ENCODE measurements at regions not wholly inside any gene's neighbourhood (a gene's known extent, or its start where the extent isn't known, plus 50 kb on each side); places are given as distances from the start of the nearest gene placed in this dataset.

DNA sequence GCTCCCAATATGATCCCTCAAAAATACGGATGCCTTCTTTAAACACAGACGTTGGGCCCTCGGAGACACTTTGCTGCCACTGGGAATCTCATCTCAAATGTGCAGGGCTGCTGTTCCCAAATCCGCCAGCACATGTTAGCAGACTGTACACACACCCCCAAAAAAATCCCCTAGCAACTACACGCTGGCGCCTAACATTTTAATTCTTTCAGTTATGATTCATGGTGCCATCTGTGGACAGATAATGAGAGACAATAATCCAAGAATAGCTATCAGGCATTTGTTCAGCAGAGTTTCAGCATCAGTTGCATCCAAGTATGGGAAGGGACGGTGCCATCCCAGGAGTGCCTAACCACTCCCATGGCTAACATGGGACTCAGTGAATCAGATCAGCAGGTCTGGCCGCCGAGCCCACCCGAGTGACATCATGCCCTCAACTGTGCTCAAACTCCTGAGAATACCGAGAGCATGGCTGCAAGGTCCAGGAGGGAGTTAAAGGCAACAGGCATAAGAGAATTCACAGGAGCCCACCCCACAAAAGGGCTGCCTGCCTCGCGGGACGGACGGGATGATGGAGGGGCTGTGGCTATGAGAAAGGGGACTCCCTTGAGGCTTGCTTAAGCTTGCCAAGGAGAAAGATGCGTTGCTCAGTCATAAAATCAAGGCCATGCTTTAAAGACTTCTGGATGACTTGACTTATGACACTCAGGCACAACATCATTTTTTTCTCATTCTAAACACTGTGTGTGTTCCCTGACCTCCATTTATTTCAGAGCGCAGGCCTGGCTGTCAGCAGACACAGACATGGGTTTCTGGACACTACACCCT, 337.0 kb downstream of the SHANK2 start (continued):
- TF ChIP-seq SAP30 (IDR thresholded peaks at IDR 0.05; ENCODE audit: borderline replicate concordance, insufficient read depth, low read depth, low read length, poor library complexity, severe bottlenecking) (no peak), HNRNPH1 (optimal IDR thresholded peaks at IDR 0.05; ENCODE audit: low read depth, low read length) (no peak), NR2C1 (IDR thresholded peaks at IDR 0.05) (no peak), NR2C1 (tag; IDR thresholded peaks at IDR 0.05) (no peak), ZC3H4 (CRISPR knock-in tag; IDR thresholded peaks at IDR 0.05; ENCODE audit: borderline replicate concordance) (no peak), ZNF431 (CRISPR knock-in tag; IDR thresholded peaks at IDR 0.05) (no peak)

DNA sequence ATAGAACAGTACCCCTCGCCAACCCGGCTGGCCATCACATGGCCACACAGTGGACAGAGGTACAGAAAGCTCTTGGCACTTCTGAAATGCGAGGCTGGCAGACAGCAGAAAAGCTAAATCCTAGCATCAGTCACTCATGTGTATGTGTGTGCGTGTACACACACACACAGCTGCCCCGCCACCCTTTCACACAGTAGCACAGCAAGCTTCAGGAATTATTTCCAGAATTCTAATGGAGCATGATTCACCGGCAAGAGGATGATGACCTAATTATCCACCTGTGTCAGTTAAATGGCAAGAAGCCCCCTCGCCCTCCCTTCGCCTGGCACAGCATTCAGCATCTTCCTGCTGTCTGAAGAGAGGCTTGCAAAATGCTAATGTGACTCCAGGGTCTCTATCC, 336.0 kb downstream of the SHANK2 start:
- no peak for ATAC-seq
- no peaks in the 10 kb centered on the region for H4K20me1 ChIP-seq (replicated peaks; ENCODE audit: control insufficient read depth, insufficient read depth, low read length)
- DNase-seq (ENCODE audit: extremely low read depth in 1 of 4, low spot score in 3 of 4) = no peak
- H3K4me3 ChIP-seq = no peak overlapping the region
- H3K27me3 ChIP-seq (ENCODE audit: control insufficient read depth in 2 of 2, insufficient read depth in 2 of 2, low read length in 2 of 2) = peaks cover 0 to 26% of the 10 kb centered on the region in 2 experiments; a peak in 2 of 5 replicates
- 0 out of 2 replicates have a peak, but pooled peaks cover 1% of the 10 kb centered on the region for H3K9me3 ChIP-seq (replicated peaks; ENCODE audit: control insufficient read depth, insufficient read depth, low read depth, low read length)
- ChIA-PET CTCF (ENCODE audit: low intra/inter-chr PET ratio) (no interaction called here), POLR2A (no interaction called here)
- H3K36me3 ChIP-seq (ENCODE audit: control insufficient read depth, insufficient read depth, low read length) = no peaks in the 10 kb centered on the region
- H3K4me2 ChIP-seq (ENCODE audit: insufficient read depth, low read length) = no peak overlapping the region
- intact Hi-C loops (cut with micrococcal nuclease) = no loop called here
- no peaks in the 10 kb centered on the region for H3K4me1 ChIP-seq (replicated peaks in 1 of 2; ENCODE audit: control insufficient read depth in 2 of 2, insufficient read depth in 2 of 2, low read length in 2 of 2)
- no peaks in the 10 kb centered on the region for H3K79me2 ChIP-seq (ENCODE audit: control insufficient read depth, insufficient read depth, low read length)
- no peak overlapping the region for H2AFZ ChIP-seq (ENCODE audit: low read depth, low read length)
- no peak for FAIRE-seq
- in situ Hi-C loops (cut with MboI) = no loop called here
- H3K9ac ChIP-seq (ENCODE audit: insufficient read depth in 1 of 2, low read depth in 2 of 2, low read length in 2 of 2) = no peak overlapping the region
- BruUV-seq (replicated peaks) = no TSS peak
- WGBS (ENCODE audit: insufficient coverage, low coverage, missing lambda C conversion rate) = under 1% methylated on average over 7 of the region's 8 CpGs
- no peak overlapping the region for H3K27ac ChIP-seq (ENCODE audit: extremely low read depth, low read depth, low read length)
- no peaks in the 10 kb centered on the region for H3K9me1 ChIP-seq (ENCODE audit: control insufficient read depth, insufficient read depth, low read length)
- TF ChIP-seq SAFB2 (IDR thresholded peaks at IDR 0.05; ENCODE audit: borderline replicate concordance, low read depth, low read length, severe bottlenecking) = no peak
- TF ChIP-seq L3MBTL2 (IDR thresholded peaks at IDR 0.05) = no peak
- no peak for TF ChIP-seq ZNF778 (CRISPR knock-in tag; IDR thresholded peaks at IDR 0.05)
- no peak for TF ChIP-seq ZNF197 (CRISPR knock-in tag; IDR thresholded peaks at IDR 0.05; ENCODE audit: low read depth)
- TF ChIP-seq, protein P1, sequence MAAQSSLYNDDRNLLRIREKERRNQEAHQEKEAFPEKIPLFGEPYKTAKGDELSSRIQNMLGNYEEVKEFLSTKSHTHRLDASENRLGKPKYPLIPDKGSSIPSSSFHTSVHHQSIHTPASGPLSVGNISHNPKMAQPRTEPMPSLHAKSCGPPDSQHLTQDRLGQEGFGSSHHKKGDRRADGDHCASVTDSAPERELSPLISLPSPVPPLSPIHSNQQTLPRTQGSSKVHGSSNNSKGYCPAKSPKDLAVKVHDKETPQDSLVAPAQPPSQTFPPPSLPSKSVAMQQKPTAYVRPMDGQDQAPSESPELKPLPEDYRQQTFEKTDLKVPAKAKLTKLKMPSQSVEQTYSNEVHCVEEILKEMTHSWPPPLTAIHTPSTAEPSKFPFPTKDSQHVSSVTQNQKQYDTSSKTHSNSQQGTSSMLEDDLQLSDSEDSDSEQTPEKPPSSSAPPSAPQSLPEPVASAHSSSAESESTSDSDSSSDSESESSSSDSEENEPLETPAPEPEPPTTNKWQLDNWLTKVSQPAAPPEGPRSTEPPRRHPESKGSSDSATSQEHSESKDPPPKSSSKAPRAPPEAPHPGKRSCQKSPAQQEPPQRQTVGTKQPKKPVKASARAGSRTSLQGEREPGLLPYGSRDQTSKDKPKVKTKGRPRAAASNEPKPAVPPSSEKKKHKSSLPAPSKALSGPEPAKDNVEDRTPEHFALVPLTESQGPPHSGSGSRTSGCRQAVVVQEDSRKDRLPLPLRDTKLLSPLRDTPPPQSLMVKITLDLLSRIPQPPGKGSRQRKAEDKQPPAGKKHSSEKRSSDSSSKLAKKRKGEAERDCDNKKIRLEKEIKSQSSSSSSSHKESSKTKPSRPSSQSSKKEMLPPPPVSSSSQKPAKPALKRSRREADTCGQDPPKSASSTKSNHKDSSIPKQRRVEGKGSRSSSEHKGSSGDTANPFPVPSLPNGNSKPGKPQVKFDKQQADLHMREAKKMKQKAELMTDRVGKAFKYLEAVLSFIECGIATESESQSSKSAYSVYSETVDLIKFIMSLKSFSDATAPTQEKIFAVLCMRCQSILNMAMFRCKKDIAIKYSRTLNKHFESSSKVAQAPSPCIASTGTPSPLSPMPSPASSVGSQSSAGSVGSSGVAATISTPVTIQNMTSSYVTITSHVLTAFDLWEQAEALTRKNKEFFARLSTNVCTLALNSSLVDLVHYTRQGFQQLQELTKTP (IDR thresholded peaks at IDR 0.05; ENCODE audit: low read depth in 1 of 2, partially characterized antibody in 2 of 2) = no peak
- TF ChIP-seq ZNF668 (CRISPR knock-in tag; IDR thresholded peaks at IDR 0.05) = no peak
- TF ChIP-seq RBM22 (IDR thresholded peaks at IDR 0.05; ENCODE audit: low read depth, low read length, poor library complexity, severe bottlenecking) = no peak
- no peak for TF ChIP-seq ZNF239 (CRISPR knock-in tag; IDR thresholded peaks at IDR 0.05)
- TF ChIP-seq, protein P2, sequence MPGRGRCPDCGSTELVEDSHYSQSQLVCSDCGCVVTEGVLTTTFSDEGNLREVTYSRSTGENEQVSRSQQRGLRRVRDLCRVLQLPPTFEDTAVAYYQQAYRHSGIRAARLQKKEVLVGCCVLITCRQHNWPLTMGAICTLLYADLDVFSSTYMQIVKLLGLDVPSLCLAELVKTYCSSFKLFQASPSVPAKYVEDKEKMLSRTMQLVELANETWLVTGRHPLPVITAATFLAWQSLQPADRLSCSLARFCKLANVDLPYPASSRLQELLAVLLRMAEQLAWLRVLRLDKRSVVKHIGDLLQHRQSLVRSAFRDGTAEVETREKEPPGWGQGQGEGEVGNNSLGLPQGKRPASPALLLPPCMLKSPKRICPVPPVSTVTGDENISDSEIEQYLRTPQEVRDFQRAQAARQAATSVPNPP (IDR thresholded peaks at IDR 0.05; ENCODE audit: borderline replicate concordance, insufficient read depth, insufficient read length) = no peak
- TF ChIP-seq ZNF445 (CRISPR knock-in tag; IDR thresholded peaks at IDR 0.05; ENCODE audit: low read depth) = no peak
- no peak for TF ChIP-seq ZNF212 (CRISPR knock-in tag; IDR thresholded peaks at IDR 0.05)

Data from K562 (cell line).